ENCODE measurements at regions not wholly inside any gene's neighbourhood (a gene's known extent, or its start where the extent isn't known, plus 50 kb on each side); places are given as distances from the start of the nearest gene placed in this dataset.

- TF ChIP-seq EZH2phosphoT487 (IDR thresholded peaks at IDR 0.05; ENCODE audit: insufficient read depth, low read depth), result no peak
- no peak for TF ChIP-seq EZH2 (IDR thresholded peaks at IDR 0.05; ENCODE audit: insufficient read depth, poor library complexity, severe bottlenecking)
These were observed 80.8 kb upstream of the COL5A2 start for GRCh38 chr2:189260361-189260814.

All from GM23248 (cell line).